H1 (cell line): ENCODE measurements at regions not wholly inside any gene's neighbourhood (a gene's known extent, or its start where the extent isn't known, plus 50 kb on each side); places are given as distances from the start of the nearest gene placed in this dataset.

Experiments
- MAFK ChIP-seq: IDR thresholded peaks from 2 replicates; pipeline ENCODE4 v1.6.1; 2012; ENCODE audit warnings: low read depth, mild to moderate bottlenecking, improper control_type of control experiment, low read length
- RXRA ChIP-seq: IDR thresholded peaks from 2 replicates; pipeline ENCODE4 v1.6.1; 2011; ENCODE audit warnings: low read depth, mild to moderate bottlenecking, low read length, moderate library complexity; ENCODE audit not compliant: insufficient read depth
- SRF ChIP-seq: IDR thresholded peaks from 2 replicates; pipeline ENCODE4 v1.6.1; 2011; ENCODE audit warnings: mild to moderate bottlenecking, low read depth, low read length, moderate library complexity
- USF2 ChIP-seq: IDR thresholded peaks from 2 replicates; pipeline ENCODE4 v1.6.1; 2011; ENCODE audit warnings: low read length, improper control_type of control experiment
- YY1 ChIP-seq: IDR thresholded peaks from 2 replicates; pipeline ENCODE4 v1.6.1; 2011; ENCODE audit warnings: low read depth, mild to moderate bottlenecking, low read length
- ZNF274 ChIP-seq: IDR thresholded peaks from 2 replicates; pipeline ENCODE4 v1.7.0; 2012; ENCODE audit warnings: low read length, borderline replicate concordance; ENCODE audit errors: extremely low read depth

- TF ChIP-seq USF2 (no peak), SRF (no peak), RXRA (no peak), MAFK (0 out of 2 replicates have a peak, but pooled peaks have one; percentile 24), YY1 (peak; percentile 77; the same call in 1 of the 2 replicates), ZNF274 (no peak)
Observed at GRCh38 chrX:11944501-11944900, 186.5 kb downstream of the MSL3 start (continued).
